ENCODE measurements at regions not wholly inside any gene's neighbourhood (a gene's known extent, or its start where the extent isn't known, plus 50 kb on each side); places are given as distances from the start of the nearest gene placed in this dataset.
"Not testable (repeated sequence)": the region's sequence is repeated elsewhere in the genome, so short reads cannot be mapped to it uniquely, and the experiment has no call there.

DNA sequence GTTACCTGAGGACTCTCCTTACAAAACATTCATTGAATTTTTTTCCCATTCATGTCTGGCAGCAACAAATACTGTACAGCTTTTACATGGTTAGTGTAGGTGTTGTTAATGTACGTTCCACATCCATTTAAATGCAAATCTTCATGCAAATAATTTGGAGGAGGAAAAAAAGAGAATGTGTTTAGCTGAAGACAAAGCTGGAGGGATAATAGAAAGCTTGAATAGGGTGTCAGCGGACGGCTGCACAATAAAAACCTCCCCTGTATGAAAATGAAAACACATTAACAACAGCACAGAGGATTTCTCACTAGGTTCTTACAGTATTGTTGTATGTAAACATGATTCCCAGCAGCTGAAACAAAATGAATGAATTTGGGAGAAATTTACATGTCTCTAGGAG is 231.5 kb downstream of the ZNF608 start:
- DNase-seq (ENCODE audit: low spot score), result no peak

DNA sequence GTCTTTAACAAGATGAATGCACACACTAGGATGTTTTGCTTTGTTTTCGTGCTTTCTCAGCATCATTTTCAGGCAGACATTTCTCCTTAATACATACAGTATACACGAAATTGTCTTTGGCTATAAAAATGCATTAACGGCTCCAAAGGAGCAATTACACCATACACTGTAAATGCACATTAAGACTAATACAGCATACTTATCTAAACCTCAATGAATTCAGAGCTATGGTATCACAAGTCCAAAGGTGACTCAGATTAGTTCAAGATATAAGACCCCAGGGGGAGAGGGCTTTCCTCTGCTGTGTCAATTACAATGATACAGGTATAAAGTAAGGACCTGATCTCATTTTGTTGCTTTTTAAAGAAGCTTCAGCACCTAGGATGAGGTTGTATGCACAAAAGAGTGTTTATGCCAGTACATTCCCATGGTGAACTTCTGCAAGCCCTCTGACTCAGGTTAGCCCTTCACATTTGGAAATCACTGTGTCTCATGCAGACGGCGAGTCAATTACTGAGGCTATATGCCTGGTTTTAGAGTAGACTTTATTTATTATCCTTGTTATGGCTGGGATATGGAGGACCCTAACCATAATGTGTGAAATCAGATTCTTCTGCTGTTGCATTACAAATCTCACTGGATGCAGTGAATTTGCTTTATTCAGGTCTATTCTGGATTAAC is 233.3 kb downstream of the ZNF608 start:
- DNase-seq (ENCODE audit: low spot score), result no peak

DNA sequence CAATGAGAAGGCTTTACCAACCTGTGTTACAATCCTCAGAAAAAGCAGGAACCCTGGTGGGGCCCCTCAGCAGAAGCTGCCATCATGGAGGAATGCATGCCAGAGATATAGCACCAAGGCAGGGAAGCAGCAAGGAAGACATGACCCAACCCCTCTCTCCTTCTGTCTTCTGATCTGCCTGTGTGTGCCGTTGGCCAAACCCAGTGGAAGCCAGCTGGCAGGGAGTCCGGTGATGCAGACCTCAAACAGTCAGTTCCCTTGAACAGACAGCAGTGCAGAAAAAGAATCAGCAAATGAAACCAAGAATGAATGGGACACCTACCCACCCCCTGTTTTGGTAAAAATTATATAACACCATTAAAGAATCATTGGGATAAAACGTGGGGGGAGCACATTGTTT is 234.2 kb downstream of the ZNF608 start:
- DNase-seq (ENCODE audit: low spot score), result peak; percentile 25

DNA sequence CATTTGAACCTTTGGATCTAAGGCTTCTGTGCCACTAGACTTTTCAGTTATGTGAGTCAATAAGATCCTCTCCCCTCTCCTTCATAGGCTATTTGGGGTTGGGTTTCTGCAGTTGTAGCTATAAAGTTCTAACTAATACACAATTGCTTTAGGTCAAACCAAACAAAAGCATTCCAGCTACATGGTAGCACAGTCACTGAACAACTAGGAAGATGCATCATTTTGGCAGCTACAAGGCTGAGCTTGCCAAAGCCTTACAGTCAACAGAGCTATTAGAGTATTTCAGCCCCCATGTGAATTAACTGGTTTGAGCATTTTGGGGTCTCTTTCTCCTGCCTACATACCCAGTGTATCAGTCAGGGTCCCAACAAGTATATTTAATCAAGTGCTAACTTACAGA is 234.6 kb downstream of the ZNF608 start:
- DNase-seq (ENCODE audit: low spot score), result no peak

DNA sequence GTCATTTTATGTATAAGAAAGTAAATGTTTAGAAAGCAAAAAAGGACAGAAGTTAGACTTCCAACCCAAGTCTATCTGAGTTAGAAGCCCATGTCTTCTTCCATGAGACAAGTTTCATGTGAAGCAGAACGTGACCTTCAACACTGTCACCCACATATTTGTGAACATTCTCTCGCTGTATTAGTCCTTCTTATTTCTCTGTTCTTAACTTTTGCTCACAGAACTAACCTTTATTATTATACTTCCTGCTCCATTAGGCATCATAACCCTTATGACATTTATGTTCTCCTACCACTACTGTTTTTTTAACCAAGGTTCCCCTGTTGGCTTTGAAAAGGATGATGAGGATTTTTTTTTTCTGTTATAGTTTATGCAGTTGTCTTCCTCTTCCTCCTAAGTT is 238.8 kb downstream of the ZNF608 start:
- DNase-seq (ENCODE audit: low spot score), result no peak

DNA sequence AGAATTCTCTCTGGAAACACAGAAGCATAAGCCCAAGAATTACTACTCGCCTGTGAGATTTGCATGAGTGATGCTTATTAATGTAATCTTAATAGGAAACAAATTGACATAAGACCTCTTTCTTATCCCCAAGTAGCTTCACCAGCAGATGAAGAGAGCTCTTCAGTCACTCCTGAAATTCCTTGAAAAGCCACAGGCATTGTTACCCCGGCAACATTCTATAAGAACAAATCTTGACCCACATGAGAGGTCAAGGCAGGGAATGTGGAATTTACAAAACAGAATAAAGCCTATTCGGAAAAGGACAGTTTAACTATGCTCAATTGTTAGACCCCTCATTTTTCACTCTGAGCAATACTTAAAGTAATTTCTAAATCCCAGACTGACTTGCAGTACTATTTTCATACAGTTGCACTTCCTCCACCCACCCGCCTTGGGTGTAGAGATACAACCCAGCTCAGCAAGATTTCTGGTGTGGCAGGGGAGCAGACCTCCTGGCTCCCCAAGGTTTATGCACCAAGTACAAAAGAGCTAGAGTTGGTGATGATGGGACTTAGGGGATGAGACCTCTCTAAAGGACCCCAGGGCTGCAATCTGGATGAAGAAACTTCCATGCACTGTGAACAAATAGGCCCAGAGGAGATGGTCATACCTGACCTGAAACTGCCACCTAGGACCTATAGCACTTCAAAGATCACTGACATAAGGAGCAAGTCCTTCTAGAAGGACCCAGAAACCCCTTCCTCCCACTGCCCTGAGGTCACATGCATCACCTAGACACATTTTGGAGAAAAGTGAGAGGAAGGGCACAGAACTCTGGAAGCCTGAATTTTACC is 242.1 kb downstream of the ZNF608 start:
- DNase-seq (ENCODE audit: low spot score), result no peak

DNA sequence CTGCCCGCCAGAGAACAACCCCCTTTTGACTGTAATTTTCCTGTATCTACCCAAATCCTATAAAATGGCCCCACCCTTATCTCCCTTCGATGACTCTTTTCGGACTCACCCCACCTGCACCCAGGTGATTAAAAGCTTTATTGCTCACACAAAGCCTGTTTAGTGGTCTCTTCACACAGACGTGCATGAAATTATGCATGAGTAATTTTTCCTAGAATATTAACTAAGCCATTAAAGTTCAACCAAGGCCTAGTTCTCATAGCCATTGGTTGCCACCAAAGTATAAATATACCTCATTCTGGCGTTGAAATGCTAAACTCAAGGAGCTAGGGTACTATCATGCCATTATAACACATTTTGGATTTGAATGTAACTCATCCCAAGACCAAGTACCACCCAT is 243.9 kb downstream of the ZNF608 start:
- no peak for DNase-seq (ENCODE audit: low spot score)

DNA sequence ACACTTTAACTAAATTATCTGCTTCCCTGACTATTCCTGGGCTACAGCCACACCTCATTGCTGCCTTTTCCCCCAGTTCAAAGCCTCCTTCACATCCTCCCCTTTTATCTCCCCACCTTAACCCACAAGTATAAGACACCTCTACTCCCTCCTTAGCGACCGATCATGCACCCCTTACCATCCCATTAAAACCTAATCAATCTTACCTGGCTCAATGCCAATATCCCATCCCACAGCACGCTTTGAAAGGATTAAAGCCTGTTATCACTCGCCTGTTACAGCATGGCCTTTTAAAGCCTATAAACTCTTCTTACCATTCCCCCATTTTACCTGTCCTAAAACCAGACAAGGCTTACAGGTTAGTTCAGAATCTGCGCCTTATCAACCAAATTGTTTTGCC is 246.6 kb downstream of the ZNF608 start:
- DNase-seq (ENCODE audit: low spot score), result not testable (repeated sequence)

DNA sequence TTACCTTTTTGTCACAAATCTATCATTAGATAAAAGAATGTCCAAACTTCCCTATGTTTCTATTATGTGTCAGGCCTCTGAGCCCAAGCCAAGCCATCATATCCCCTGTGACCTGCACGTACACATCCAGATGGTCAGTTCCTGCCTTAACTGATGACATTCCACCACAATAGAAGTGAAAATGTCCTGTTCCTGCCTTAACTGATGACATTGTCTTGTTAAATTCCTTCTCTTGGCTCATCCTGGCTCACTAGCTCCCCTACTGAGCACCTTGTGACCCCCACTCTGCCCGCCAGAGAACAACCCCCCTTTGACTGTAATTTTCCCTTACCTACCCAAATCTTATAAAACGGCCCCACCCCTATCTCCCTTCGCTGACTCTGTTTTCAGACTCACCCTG is 249.5 kb downstream of the ZNF608 start:
- not testable (repeated sequence) for DNase-seq (ENCODE audit: low spot score)

DNA sequence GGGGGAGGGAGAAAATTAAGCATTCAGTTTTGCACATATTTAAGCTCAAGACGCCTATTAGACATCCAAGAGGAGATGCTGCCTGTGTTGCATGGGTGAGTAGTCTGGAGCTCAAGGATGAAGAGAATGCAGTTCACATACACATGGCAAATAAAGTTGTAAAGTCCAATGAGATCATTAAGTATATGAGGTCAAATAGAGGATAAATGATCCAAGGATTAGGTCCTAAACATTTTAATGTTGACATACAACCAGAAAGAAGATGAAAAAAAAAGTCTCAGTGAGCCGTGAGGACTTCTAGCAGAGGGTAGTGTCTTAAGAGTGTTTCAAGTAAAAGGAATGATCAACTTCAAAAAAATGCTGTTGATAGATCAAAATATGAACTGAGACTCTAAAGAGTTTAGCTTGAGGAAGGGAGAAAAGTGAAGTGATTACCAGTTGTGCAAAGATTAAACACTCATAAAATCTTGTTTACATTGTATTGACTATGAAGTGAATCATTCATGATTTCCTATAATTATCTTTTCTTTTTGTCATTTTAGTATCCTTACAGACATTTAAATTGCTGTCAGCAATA is 251.8 kb downstream of the ZNF608 start:
- DNase-seq (ENCODE audit: low spot score), result no peak

DNA sequence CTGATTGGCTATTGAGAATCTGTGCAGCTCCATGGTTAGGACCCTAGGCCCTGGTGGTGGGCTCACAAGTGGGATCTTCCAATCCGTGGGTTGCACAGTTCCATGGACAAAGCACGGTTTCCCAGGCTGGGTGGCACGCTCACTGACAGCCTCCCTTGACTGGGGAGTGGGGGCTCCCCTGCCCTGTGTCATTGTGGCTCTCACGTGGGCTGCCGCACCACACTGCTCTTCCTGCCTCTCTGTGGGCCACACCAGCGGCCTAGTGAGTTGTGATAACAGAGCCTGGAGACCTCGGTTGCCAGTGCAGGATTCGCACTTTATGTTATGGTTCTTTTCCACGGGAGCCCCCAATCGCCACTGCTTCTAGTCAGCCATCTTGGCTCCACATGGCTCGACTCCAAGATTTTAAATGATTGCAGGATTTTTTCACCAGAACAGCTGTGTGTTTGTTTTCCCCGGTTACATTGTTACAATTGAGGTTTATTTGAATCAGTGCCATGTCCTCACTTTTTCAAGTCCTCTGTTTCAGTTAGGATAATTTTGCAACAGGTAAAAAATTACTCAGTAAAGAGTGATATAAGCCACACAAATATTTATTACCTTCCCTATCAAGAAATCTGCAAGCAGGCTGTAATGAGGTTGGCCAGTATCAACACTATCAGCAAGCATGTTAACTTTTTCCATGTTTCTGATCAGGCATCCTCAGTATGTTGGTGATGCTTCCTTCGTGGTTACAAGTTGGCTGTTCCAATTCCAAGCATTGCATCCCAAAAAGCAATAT is 253.8 kb downstream of the ZNF608 start:
- no peak for DNase-seq (ENCODE audit: low spot score)

DNA sequence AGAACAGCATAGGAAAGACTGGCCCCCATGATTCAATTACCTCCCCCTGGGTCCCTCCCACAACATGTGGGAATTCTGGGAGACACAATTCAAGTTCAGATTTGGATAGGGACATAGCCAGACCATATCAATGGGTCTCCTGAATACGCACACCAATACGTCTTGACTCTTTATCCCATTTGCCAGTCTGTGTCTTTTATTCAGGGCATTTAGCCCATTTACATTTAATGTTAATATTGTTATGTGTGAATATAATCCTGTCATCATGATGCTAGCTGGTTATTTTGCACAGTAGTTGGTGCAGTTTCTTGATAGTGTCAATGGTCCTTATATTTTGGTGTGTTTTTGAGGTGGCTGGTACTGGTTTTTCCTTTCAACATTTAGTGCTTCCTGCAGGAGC is 256.1 kb downstream of the ZNF608 start:
- DNase-seq (ENCODE audit: low spot score), result not testable (repeated sequence)

DNA sequence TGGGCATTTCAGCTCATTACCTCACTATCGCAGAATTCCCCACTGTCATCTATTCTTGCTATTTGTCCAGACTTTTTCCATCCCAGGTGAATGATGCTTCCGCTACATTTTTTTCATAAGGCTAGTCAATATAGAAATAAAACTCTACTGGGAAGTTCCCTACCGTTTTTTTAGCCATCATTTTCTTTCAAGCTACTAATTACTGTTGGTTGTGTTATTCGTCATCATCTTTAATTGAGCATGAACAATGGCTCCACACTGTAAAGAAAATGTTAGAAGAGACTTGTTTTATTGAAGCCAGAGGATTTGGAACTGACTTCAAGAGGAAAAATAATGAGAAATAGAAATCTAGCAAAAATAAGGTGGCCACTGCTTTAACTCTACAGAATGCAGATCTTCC is 265.0 kb downstream of the ZNF608 start:
- DNase-seq (ENCODE audit: low spot score), result no peak

DNA sequence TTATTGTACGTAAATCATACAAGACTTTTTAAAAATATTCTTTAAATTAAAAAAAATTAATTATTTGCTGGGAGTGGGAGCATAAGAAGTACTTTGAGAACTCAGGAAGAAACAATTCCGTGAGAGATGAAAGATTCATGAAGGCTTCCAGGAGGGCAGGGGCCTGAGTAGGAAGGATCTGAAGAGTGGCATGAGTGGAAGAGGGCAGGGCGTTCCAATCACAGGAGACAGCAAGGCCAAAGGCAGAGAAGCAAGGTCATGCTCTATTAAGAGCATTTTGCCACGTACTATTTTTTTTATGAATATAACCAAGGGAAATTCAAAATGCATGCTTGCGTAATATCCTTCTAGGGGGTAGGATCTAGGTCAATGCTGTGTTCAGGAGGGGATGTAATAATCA is 265.5 kb downstream of the ZNF608 start:
- DNase-seq (ENCODE audit: low spot score), result no peak

DNA sequence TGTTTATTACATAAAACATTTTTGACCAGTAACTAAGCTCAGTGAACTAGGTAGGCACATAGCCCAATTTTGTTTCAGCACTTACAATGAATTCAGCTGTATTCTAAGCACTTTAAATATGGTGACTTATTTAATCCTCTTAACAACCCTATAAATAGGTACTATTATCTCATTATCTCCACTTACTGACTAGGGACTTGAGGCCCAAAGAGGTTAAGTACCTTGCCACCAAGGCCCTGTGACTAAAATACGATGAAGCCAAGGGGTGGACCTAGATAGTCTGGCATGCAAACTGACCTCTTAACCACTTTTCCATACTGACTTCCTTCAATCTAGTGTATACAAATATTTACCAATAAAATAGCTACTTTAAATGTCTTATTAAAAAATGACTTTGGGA is 266.4 kb downstream of the ZNF608 start:
- no peak for DNase-seq (ENCODE audit: low spot score)

DNA sequence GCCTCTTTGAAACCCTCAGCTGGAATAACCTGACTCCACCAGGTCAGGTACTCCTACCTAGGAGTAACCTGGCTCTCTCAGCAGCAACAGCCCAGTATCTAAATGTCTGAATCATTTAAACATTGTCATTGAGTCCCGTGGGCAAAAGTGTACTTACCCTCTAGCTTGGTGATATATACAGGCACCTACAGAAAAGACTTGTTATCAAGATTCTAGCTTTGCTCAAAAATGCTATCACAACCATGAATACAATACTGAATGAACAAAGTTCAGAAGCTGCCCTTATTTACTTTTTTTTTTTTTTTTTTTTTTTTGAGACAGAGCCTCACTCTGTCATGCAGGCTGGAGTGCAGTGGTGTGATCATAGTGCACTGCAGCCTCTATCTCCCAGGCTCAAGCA is 268.2 kb downstream of the ZNF608 start:
- DNase-seq (ENCODE audit: low spot score), result no peak

DNA sequence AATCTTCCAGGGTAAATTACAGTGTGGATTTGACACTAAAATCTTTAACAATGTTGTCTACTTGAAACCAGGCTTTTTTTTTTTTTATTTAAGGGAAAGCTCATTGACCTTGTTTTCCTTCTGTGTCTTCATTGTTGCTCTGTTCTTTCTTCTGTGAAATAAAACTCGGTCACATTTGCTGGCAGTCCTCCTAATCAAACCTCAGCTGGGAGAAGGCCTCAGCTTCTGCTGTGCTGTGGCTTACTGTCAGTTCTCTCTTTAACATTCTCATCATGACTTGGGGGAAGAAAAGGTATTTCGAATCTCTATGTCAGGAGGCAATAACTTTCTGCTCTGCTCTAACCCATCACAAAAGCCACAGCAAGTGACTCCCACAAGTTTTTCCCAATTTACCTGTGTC is 268.9 kb downstream of the ZNF608 start:
- no peak for DNase-seq (ENCODE audit: low spot score)

DNA sequence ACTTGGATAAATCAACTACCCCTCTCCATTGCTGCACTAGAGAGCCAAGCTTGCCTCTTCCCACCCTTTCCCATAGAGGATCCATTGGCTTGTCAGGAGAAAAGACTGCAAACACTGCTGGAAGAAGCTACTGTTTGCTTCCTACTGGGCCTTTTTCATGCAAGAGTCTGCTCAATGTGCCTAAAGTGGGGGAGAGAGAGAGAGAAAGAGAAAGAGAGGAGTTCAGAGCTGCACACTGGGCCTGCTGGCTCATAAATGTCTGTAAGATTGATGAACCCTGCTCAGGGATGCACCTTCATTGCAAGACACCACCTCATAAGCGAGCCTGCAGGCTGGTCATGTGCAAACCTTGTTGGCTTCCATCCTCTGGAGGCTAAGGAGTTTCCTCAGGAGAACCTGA is 269.4 kb downstream of the ZNF608 start:
- DNase-seq (ENCODE audit: low spot score), result no peak

DNA sequence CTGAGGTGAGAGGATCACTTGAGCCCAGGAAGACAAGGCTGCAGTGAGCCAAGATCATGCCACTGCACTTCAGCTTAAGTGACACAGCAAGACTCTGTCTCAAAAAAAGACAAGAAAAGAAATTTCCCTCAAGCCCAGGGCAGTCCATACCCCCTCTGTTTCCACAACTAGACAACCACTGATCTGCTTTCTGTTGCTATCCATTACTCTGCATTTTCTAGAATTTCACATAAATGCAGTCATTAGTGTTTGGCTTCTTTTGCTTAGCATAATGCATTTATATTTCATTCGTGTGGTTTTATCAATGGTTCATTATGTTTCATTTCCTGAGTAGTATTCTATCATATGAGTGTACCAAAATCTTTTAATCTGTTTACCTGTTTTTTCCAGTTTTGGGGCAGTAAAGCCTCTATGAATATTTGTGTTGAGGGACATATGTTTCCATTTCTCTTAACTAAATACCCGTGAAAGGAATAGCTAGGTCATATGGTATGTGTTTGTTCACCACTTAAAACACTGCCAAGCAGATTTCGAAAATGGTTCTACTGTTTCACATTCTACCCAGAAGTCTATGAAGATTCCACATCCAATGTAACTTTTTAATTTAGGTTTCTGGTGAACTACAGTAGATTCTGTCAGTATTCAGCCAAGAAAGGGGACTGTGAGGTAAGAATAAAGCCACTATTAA is 271.8 kb downstream of the ZNF608 start:
- no peak for DNase-seq (ENCODE audit: low spot score)

DNA sequence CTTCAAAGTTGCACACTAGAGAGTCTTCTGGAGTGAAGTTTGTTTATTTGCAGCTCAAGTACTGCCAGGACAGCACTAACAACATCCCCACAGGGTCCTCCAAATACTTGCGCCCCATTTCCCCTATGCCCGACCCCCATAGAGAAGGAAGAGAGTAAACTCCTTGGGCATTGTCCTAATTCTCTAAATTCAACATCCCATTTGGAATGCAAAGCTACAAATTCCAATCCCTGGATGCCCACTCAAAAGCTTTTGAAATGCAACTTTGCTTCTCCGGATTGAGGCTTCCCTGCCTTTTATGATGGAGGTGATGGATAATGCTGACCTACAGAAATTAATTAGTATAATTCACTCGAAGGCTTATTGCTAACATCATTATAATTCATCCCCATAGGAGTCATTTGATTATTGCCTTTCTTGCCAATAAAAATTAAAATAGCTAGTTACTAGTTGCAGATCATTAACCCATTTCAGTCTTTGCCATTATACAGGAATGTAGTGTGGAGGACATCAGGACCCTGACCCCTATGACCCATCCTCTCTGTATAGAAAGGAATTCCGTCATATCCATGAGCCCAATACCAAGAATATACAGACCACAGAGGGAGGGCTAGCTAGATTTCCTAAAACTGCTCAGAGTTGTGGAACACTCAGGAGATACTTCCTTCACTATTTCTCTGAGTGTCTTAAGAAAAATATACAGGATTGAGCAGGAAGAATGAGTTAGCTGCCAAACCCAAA is 277.6 kb downstream of the ZNF608 start:
- DNase-seq (ENCODE audit: low spot score), result no peak

DNA sequence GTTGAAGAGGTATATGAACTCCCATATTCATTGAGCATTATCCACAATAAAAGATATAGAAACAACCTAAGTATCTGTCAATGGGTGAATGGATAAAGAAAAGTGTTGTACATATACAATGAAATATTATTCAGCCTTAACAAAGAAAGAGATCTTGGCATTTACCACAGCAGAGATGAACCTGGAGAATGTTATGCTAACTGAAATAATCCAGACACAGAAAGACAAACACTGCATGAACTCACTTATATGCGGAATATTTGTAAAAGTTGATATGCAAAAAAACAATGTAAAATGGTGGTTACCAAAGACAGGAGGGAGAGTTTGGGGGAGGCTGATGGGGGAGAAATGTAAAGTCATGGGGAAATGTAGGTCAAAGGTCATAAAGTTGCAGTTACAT is 278.7 kb downstream of the ZNF608 start:
- DNase-seq (ENCODE audit: low spot score), result no peak
